GM18519 (cell line): ENCODE measurements at regions not wholly inside any gene's neighbourhood (a gene's known extent, or its start where the extent isn't known, plus 50 kb on each side); places are given as distances from the start of the nearest gene placed in this dataset.
"Not testable (repeated sequence)": the region's sequence is repeated elsewhere in the genome, so short reads cannot be mapped to it uniquely, and the experiment has no call there.

Experiments
- ATAC-seq: cut with Tn5 transposase; IDR thresholded peaks from one replicate; pipeline ENCODE4 v1.9.1; 2021; ENCODE audit warnings: mild to moderate bottlenecking, moderate library complexity; ENCODE audit not compliant: unreplicated experiment, low FRiP score

DNA sequence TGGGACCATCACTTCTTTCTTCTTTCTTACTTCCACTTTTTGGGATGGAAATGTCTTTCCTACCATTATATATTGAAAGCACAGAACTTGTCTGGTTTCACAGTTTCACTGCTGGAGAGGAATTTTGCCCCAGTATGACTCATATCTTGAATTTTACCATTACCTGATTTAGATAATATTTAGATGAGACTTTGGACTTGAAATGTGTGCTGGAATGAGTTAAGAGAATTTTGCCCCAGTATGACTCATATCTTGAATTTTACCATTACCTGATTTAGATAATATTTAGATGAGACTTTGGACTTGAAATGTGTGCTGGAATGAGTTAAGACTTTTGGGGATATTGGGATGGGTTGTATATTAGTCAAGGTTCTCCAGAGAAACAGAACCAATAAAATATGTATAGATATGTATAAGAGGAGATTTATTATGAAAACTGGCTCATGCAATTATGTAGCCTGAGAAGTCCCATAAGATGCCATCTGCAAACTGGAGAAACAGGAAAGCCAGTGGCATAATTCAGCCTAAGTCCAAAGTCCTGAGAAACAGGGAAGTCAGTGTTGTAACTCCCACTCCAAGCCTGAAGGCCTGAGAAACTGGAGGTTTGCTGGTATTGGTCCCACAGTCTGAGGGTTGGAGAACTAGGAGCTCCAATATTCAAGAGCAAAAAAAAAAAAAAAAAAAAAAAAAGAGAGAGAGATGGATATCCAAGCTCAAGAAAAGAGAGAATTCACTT, 1029.2 kb downstream of the EPHA3 start:
- no peak for ATAC-seq

- ATAC-seq: no peak
These were observed 1037.9 kb downstream of the EPHA3 start for GRCh38 chr3:90145094-90145860.

- ATAC-seq: no peak
These were observed 1072.7 kb downstream of the EPHA3 start for GRCh38 chr3:90180096-90180495.

DNA sequence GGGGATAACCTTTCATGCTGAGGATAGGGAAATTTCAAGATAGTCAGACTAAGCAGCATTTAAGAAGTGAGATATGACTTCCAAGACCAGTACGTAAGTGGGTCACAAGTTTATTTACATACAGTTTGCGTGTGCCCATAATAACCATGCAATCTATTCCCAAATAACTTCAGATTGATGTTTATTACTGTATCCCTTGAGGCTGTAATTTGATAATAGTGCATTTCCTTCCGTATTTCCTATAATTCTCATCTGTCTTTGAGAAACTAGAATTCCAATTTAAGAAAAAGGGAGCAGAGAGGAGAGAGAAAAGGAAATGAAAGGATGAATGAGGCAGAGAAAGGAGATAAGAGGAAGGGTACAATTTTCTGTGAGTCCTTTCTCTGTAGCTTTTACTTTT, 1073.1 kb downstream of the EPHA3 start:
- ATAC-seq: no peak

GRCh38 chr3:90182291-90182976, 1075.0 kb downstream of the EPHA3 start:
- peak; percentile 90 for ATAC-seq

- no peak for ATAC-seq
These were observed 1077.4 kb downstream of the EPHA3 start for GRCh38 chr3:90184861-90185260.

DNA sequence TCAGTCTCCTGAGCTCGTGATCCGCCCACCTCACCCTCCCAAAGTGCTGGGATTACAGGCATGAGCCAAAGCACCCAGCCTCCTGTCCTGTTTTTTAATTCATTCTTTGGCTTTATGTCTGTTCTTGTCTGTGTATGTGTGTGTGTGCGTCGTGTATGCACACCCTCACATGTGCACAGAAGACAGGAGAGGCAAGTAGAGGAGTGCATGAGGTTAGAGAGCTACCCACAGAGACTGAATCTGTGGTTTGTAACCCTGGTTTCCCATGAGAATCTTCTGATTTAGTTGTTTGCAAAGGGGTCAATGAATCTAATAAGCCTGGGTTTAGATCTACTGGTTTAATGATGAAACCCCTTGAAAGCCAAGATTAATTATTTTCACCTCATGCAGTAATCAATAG, 1090.0 kb downstream of the EPHA3 start:
- ATAC-seq: not testable (repeated sequence)

DNA sequence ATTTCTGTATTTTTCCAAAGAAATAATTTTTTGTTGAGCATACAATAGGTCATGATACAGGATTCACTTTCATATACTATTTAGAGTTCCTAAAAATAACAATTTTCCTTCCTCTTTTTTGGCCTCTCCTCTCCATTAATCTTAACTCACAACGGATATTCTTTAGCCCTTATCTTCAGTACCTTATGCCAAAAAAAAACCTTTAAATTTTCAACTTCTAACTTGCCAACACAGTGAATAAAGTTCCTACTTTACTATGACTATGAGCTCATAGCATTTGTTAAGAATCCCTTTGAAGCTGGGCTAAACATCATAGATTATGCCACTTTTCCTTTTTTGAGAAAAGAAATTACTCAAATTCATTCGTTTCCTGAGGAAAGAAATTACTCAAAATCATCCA, 1095.5 kb downstream of the EPHA3 start:
- ATAC-seq: not testable (repeated sequence)

DNA sequence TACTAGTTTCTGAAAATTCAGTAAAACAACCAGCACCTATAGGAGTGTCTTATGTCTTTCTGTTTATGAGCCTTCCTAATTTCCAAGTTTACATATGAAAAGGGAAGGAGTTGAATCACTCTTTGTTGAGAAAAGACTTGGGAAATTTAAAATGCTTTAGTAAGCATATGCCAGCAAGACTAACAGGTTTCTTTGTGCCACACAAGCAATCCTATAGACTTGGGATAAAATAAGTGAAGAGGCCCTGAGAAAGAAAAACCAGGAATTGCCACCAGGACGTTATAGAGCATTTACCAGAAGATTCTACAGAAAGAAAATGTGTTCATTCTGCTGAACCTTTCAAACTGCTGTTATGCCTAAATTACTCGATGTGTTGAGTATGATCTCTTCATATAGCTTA, 1099.1 kb downstream of the EPHA3 start:
- not testable (repeated sequence) for ATAC-seq

DNA sequence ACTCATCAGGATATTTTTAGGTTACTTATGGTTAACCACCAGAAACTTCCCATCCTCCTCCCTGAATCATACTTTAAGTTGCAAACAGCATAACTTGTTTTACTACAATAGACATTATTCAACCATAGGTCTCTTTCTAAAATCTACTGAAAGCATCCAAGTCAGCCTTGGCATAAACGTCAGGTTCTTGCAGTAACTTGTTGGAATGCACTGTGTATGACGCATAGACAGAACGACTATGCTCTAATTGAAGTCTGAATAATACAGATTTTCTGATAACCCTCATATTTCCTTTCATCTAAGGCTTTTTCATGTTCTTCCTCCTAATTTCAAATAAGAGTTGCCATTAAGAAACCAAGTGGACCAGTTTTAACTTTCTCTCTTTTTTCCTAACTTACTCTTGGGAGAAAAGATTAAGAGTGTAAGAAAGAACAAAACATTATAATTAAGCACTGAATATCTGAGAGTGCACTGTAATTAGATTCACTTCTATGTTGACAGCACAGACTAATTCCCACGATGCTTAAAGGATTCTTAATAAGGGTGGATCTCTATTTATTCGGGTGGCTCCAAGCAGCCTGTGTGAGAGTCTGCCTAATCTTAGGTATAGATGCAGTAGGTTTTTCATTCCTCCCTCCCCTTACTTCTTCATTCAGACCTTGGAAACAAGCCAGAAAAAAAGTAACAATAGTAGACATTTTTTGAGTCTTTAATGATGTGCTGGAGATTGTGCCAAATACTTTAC, 1100.1 kb downstream of the EPHA3 start:
- ATAC-seq: not testable (repeated sequence)

- no peak for ATAC-seq
These were observed 1114.5 kb downstream of the EPHA3 start for GRCh38 chr3:90221900-90222299.

DNA sequence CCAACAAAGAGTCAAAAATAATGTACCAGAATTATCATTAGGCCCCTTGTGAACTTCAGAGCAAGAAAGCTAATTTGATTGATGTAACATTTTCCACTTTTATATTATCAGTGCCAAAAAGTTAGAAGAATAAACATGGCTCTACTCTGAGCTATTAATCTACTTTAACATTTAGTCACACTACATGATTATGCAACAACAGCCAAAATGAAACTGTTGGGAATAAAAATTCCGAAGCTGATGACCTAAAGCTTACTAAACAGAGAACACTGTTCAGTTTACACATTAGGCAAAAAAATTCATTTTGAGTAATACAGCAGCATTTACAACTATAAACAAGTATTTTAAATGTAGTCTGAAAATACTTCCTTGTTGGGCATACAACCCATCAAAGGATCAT, 1134.1 kb downstream of the EPHA3 start:
- ATAC-seq: no peak

DNA sequence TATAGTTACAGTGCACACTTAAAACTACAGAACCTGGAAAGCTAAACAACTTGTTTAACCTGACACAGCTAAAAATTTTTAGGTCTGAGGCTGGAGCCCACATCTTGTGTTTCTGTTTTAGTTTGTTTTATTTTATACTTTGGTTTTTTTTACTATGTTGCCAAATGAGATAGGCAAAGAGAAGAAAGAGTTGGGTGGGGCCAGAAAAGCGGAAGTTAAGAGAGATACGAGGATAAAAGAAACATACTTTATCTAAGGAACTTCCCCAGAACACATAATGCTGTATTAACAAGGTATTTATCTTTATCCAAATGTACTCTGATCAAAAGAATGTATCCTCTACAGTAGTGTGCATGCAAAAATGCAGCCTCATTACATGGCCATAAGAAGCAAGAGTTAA, 1145.7 kb downstream of the EPHA3 start:
- no peak for ATAC-seq

- ATAC-seq: no peak
These were observed 1154.3 kb downstream of the EPHA3 start for GRCh38 chr3:90261481-90262433.
